Lung microvascular endothelial cell (primary cell): ENCODE measurements at regions not wholly inside any gene's neighbourhood (a gene's known extent, or its start where the extent isn't known, plus 50 kb on each side); places are given as distances from the start of the nearest gene placed in this dataset.

Experiments
- DNase-seq, 2 donors: peaks; one replicate each; pipeline versions ENCODE4 v3.0.0 to v3.0.0-alpha.2; 2010; ENCODE audit warnings: low read depth in 2 of 2

GRCh38 chr12:90004319-90005074 lies 295.9 kb upstream of the ATP2B1 start:
- no peak for DNase-seq

GRCh38 chr12:90003688-90004087 lies 295.1 kb upstream of the ATP2B1 start:
- no peak for DNase-seq

DNA sequence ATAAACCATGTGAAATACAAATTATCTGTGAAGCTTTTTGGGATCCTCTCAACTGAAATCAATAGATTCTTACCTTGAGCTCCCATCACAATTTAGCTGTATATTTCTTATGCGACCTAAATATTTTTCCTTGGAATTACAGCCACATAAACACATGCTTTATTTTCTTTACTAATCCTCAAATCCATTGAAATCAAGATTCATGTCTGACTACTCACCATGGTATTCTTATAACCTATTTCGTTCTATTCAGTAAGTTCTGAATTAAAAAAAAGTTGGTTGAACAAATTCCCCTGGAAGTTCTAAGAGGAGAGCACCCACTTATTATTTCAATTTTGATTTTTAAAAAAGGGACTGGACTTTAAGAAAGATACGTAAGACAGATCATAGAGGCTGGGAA lies 292.1 kb upstream of the ATP2B1 start:
- DNase-seq: no peak

GRCh38 chr12:89999699-90000505 lies 291.3 kb upstream of the ATP2B1 start:
- peak in 1 of 2 donors; percentile 36 for DNase-seq

- DNase-seq: no peak
Measured at GRCh38 chr12:89995870-89996269, 287.2 kb upstream of the ATP2B1 start.

GRCh38 chr12:89994911-89995310 lies 286.3 kb upstream of the ATP2B1 start:
- no peak for DNase-seq

DNA sequence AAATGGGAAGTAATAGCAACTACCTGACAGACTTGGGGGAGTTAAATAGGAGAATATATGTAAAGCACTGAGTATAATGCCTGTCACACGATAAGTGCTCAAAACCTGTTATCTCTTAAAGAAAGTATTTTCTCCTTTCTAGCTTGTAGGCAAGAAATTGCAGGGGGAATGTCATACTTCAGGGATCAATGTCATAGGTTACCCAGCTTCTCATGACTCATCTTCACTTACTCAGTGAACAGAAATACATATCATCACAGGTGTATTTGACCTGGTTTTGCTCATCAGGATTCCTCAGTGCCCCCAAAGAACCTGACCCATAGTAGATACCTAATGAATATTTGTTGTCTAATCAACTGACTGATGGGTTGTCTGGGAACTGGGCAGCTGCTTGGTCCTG lies 285.0 kb upstream of the ATP2B1 start:
- no peak for DNase-seq

DNA sequence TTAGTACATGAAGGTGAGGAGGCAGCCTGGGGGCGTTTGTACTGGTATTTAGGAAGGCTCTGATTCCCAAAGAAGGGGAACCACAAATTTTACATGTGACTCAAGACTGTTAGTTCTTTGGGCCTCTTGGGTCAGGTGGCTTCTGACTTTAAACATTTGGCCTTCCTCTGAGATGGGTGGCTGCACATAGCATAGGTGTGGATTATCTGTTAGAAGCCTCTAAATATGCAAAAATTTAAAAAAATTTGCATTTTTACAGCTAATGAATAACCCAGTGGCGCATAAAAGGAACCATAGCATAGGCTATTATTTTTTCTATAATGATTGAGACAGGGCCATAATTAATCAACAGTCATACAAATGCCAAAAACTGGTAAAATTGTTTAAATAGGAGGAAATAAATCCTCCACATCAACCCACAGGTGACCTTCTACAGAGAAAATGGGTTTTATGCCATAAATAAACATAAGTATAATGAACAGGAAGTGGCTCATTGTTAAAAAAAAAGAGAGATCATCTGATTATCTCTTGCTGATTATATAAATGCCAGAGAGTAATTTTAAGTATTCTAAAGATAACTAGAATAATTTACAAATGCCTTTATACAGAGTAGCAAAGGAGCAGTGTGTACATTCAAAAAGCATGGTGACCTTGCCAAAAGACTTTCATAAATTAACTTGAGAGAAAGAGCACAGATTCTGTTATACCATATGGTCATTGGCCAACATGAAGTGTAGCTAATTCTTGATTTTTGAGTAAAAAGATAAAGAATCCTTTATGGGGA lies 284.2 kb upstream of the ATP2B1 start:
- no peak for DNase-seq

GRCh38 chr12:89991807-89992590 lies 283.4 kb upstream of the ATP2B1 start:
- no peak for DNase-seq

- no peak for DNase-seq
Measured at GRCh38 chr12:89988188-89988915, 279.7 kb upstream of the ATP2B1 start.

- DNase-seq: no peak
Measured at GRCh38 chr12:89985935-89986334, 277.3 kb upstream of the ATP2B1 start.

GRCh38 chr12:89984846-89985245 lies 276.2 kb upstream of the ATP2B1 start:
- DNase-seq: no peak

- no peak for DNase-seq
Measured at GRCh38 chr12:89983622-89984021, 275.0 kb upstream of the ATP2B1 start.

GRCh38 chr12:89980236-89980635 lies 271.6 kb upstream of the ATP2B1 start:
- DNase-seq: peak in 1 of 2 donors; percentile 3

- no peak for DNase-seq
Measured at GRCh38 chr12:89977405-89978085, 268.9 kb upstream of the ATP2B1 start.

DNA sequence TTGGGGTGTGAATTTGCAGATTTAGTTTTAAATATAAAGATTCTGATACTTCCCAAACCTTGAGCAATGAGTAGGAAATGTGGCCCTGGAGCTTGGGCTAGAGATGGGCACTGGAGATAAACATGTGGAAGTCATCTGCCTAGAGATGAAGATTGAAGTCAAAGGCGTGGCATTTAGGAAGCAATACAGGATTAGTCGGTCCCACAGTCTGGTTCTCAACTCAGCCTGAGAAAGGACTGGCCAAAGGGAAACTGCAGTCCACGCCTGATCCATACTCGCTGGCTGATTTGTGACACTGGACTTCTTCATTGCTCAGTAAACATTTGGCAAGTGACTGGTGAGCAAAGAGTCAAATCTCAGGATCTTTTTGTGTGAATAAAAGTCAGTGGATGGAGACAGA lies 268.2 kb upstream of the ATP2B1 start:
- DNase-seq: no peak

- DNase-seq: no peak
Measured at GRCh38 chr12:89975574-89975973, 266.9 kb upstream of the ATP2B1 start.

- DNase-seq: peak; percentile 14 to 15
Measured at GRCh38 chr12:89971880-89972279, 263.2 kb upstream of the ATP2B1 start.

DNA sequence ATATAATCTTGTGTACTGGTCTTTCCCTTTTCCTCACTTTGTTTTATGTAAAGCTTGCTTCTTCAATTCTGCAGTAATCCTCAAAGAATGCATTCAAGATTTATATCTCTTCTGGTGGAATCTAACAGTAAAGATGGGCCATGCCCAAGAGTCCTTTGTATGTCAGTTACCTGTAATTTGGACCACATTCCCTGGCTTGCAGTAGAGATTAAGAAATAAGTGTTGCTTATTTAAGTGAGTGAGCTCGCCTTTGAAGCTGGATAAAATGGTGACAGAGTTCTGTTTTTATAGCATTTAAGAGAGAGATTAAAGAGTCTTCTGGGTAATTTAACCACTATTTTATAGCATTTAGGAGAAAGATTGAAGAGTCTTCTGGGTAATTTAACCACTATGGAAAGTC lies 262.1 kb upstream of the ATP2B1 start:
- no peak for DNase-seq

GRCh38 chr12:89969093-89969492 lies 260.5 kb upstream of the ATP2B1 start:
- DNase-seq: no peak
